ENCODE measurements at regions not wholly inside any gene's neighbourhood (a gene's known extent, or its start where the extent isn't known, plus 50 kb on each side); places are given as distances from the start of the nearest gene placed in this dataset.

- TF ChIP-seq CTCF (IDR thresholded peaks at IDR 0.05; ENCODE audit: insufficient read depth, low read length) (no peak), GABPA (IDR thresholded peaks at IDR 0.05; ENCODE audit: low read depth) (no peak)
These were observed 152.7 kb upstream of the MVB12B start for GRCh38 chr9:126173929-126174328.

All from HL-60 (cell line).